ENCODE measurements at regions not wholly inside any gene's neighbourhood (a gene's known extent, or its start where the extent isn't known, plus 50 kb on each side); places are given as distances from the start of the nearest gene placed in this dataset.

DNA sequence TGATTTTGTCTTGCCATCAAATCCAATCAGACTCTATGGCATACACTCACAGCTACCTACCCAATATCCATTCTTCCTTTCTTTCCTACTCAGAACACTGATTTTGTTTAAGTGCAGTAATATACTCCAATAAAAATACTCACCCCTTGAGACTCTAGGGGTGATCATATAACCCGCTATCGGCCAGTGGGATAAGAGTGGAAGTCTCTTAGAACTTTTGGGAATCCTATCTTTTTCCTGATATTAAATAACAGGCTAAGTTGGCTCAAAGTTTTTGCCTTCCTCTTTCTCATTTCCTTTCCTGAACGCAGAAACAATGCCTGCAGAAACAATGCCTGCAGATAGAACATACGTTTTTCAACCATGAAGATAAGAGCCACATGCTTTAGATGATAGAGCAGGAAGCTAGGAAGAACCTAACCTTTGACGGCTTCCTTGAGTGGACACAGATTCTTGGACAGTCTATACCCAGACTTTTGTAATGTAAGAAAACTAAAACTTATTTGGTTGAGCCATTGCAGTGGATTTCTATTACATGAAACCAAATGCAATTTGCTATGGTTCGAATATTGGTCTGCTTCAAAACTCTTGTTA is 373.8 kb downstream of the STIM2 start:
- Mint-ChIP-seq H3K4me3 (ENCODE audit: unreplicated experiment) (no peak overlapping the region), H3K9me3 (ENCODE audit: unreplicated experiment) (peaks cover 7% of the 10 kb centered on the region)

DNA sequence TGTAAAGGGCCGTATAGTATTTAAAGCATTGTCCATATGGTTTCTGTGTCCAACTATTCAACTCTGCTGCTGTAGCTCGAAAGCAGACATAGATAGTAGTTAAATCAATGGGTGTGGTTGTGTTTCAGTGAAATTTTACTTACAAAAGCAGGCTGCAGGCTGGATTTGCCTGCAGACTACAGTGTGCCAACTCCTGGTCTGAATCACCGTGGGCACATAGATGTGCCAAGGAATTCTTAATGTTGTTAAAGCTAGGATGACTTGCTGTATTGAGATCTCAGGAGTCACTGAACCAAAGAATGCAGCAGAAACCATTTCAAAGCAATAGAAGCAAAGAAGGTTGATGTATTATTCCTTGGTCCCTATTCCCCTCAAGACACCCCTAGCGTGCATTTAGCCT is 379.0 kb downstream of the STIM2 start:
- no peak overlapping the region for H3K4me3 Mint-ChIP-seq (ENCODE audit: unreplicated experiment)
- TF ChIP-seq, protein P1, sequence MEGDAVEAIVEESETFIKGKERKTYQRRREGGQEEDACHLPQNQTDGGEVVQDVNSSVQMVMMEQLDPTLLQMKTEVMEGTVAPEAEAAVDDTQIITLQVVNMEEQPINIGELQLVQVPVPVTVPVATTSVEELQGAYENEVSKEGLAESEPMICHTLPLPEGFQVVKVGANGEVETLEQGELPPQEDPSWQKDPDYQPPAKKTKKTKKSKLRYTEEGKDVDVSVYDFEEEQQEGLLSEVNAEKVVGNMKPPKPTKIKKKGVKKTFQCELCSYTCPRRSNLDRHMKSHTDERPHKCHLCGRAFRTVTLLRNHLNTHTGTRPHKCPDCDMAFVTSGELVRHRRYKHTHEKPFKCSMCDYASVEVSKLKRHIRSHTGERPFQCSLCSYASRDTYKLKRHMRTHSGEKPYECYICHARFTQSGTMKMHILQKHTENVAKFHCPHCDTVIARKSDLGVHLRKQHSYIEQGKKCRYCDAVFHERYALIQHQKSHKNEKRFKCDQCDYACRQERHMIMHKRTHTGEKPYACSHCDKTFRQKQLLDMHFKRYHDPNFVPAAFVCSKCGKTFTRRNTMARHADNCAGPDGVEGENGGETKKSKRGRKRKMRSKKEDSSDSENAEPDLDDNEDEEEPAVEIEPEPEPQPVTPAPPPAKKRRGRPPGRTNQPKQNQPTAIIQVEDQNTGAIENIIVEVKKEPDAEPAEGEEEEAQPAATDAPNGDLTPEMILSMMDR (IDR thresholded peaks at IDR 0.05) = no peak
- no peaks in the 10 kb centered on the region for H3K36me3 Mint-ChIP-seq (ENCODE audit: unreplicated experiment)
- peaks cover 7% of the 10 kb centered on the region for H3K9me3 Mint-ChIP-seq (ENCODE audit: unreplicated experiment)
- H3K27me3 Mint-ChIP-seq (ENCODE audit: unreplicated experiment) = no peaks in the 10 kb centered on the region
- no peak overlapping the region for H3K27ac Mint-ChIP-seq (ENCODE audit: unreplicated experiment)
- no peak for DNase-seq (ENCODE audit: extremely low spot score, unreplicated experiment)
- no peaks in the 10 kb centered on the region for H3K4me1 Mint-ChIP-seq (ENCODE audit: unreplicated experiment)

More for the DNA sequence above, 373.8 kb downstream of the STIM2 start:
- no peak for DNase-seq (ENCODE audit: extremely low spot score, unreplicated experiment)
- Mint-ChIP-seq H3K27me3 (ENCODE audit: unreplicated experiment) (no peaks in the 10 kb centered on the region), H3K36me3 (ENCODE audit: unreplicated experiment) (no peaks in the 10 kb centered on the region), H3K4me1 (ENCODE audit: unreplicated experiment) (no peaks in the 10 kb centered on the region), H3K27ac (ENCODE audit: unreplicated experiment) (no peak overlapping the region)
- TF ChIP-seq, protein P1 (IDR thresholded peaks at IDR 0.05) = no peak

DNA sequence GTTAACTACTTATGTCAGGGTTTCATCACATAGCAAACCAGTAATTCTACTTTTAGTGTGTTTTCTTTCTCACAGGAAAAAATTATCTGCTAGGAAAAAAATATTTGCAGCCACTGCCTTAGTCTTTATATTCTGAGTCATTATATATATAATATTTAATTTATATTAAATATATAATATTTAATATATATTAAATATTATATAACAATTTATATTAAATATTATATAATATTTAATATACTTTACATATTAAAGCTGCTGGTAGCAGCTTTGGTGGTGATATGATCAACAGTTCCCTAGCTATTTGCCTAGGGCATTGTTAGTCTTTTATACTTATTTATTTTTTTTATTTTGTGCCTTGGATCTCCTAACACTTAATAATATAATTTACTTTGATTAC is 381.6 kb downstream of the STIM2 start:
- H3K27ac Mint-ChIP-seq (ENCODE audit: unreplicated experiment) = no peak overlapping the region
- H3K4me3 Mint-ChIP-seq (ENCODE audit: unreplicated experiment) = no peak overlapping the region
- TF ChIP-seq, protein P1 (IDR thresholded peaks at IDR 0.05) = no peak
- H3K27me3 Mint-ChIP-seq (ENCODE audit: unreplicated experiment) = no peaks in the 10 kb centered on the region
- no peaks in the 10 kb centered on the region for H3K4me1 Mint-ChIP-seq (ENCODE audit: unreplicated experiment)
- peaks cover 4% of the 10 kb centered on the region for H3K9me3 Mint-ChIP-seq (ENCODE audit: unreplicated experiment)
- no peak for DNase-seq (ENCODE audit: extremely low spot score, unreplicated experiment)
- H3K36me3 Mint-ChIP-seq (ENCODE audit: unreplicated experiment) = no peaks in the 10 kb centered on the region

DNA sequence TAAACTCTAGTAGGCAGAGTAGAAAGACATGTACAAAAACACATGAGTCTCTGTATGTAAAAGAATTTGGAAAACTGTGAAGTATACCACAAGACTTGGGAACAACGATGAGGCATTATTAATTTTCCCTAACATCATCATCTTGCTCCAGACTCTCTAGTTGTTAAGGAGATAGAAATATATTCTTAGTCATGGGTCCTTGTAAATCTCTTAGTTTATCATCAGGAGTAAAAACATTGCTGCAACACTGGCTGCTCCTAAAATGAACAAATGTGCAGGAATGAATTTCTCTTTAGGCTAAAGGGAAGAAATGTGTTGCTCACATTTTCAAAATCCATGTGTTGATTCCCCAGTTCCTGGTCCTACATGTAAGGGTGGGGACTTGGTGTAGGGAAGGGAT is 384.6 kb downstream of the STIM2 start:
- Mint-ChIP-seq H3K9me3 (ENCODE audit: unreplicated experiment) (peaks cover 8% of the 10 kb centered on the region), H3K27me3 (ENCODE audit: unreplicated experiment) (no peaks in the 10 kb centered on the region), H3K4me3 (ENCODE audit: unreplicated experiment) (no peak overlapping the region), H3K4me1 (ENCODE audit: unreplicated experiment) (no peaks in the 10 kb centered on the region), H3K36me3 (ENCODE audit: unreplicated experiment) (no peaks in the 10 kb centered on the region), H3K27ac (ENCODE audit: unreplicated experiment) (no peak overlapping the region)
- TF ChIP-seq, protein P1 (IDR thresholded peaks at IDR 0.05) = no peak
- DNase-seq (ENCODE audit: extremely low spot score, unreplicated experiment) = no peak

DNA sequence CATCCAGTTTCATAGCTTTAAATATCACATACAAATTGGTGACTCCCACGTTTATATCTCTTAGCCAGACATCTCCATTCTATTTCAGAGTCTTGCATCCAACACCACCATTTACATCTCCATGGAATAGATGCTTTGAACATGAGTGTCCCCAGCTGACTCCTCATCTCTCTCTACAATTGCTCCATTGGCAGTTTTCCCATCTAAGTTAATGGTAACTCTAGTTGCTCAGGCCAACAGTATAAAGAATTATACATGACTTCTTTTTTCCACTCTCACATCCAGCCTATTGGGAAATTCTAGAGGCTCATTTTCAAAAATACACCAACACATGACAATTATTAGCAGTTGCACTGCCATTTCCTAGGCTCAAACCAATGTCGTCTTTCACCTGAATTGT is 388.2 kb downstream of the STIM2 start:
- Mint-ChIP-seq H3K36me3 (ENCODE audit: unreplicated experiment) (no peaks in the 10 kb centered on the region), H3K4me3 (ENCODE audit: unreplicated experiment) (no peak overlapping the region), H3K9me3 (ENCODE audit: unreplicated experiment) (peaks cover 5% of the 10 kb centered on the region), H3K27ac (ENCODE audit: unreplicated experiment) (no peak overlapping the region), H3K27me3 (ENCODE audit: unreplicated experiment) (no peaks in the 10 kb centered on the region), H3K4me1 (ENCODE audit: unreplicated experiment) (no peaks in the 10 kb centered on the region)
- no peak for DNase-seq (ENCODE audit: extremely low spot score, unreplicated experiment)
- TF ChIP-seq, protein P1 (IDR thresholded peaks at IDR 0.05) = no peak

Measured in osteocyte (in vitro differentiated cells).